Panc1 (cell line): ENCODE measurements at regions not wholly inside any gene's neighbourhood (a gene's known extent, or its start where the extent isn't known, plus 50 kb on each side); places are given as distances from the start of the nearest gene placed in this dataset.

Experiments used
- ATAC-seq: fragments of 200-7000 bp; cut with Tn5 transposase; 2 replicates; pipeline ENCODE4 v1.9.1; 2020; ENCODE audit warnings: mild to moderate bottlenecking, moderate library complexity
- BruUV-seq: library from RNA; stranded (reverse); fragments of 400-500 nt; replicated peaks from 2 replicates; lab custom pipeline; 2021; lab: Mats Ljungman, UMichigan
- CTCF ChIA-PET: fragments of 300-600 bp; sonication (Branson Sonifier 250); formaldehyde crosslinking; loops from one replicate; lab custom pipeline; 2022; ENCODE audit warnings: antibody characterized with exemption; lab: Charles Lee
- POLR2A ChIA-PET: fragments of 300-600 bp; sonication (Branson Sonifier 250); formaldehyde crosslinking; loops from one replicate; lab custom pipeline; 2022; ENCODE audit warnings: antibody characterized with exemption; lab: Charles Lee
- DNase-seq: peaks from one replicate; pipeline ENCODE4 v3.0.0-alpha.2; 2010; ENCODE audit warnings: low read depth, low spot score
- H3K27ac ChIP-seq: 2 replicates; pipeline ENCODE4 v1.5.1; 2011; ENCODE audit warnings: mild to moderate bottlenecking, low read length, inconsistent platforms
- H3K27me3 ChIP-seq: fragments of 200-500 bp; sonication (Bioruptor generic); 2 replicates; pipeline ENCODE4 v1.6.0; 2014; ENCODE audit warnings: low read length, inconsistent platforms; ENCODE audit not compliant: control insufficient read depth, insufficient read depth
- H3K36me3 ChIP-seq: fragments of 200-500 bp; sonication (Bioruptor generic); 2 replicates; pipeline ENCODE4 v1.5.1; 2014; ENCODE audit warnings: inconsistent platforms, mild to moderate bottlenecking, low read length, moderate library complexity; ENCODE audit not compliant: control insufficient read depth, insufficient read depth
- H3K4me1 ChIP-seq: 2 replicates; pipeline ENCODE4 v1.5.1; 2011; ENCODE audit warnings: inconsistent platforms, mild to moderate bottlenecking, low read length, moderate library complexity; ENCODE audit not compliant: control insufficient read depth, insufficient read depth
- H3K4me3 ChIP-seq, 2 experiments: 2 replicates each; pipeline ENCODE4 v1.5.1; 2011 to 2012; ENCODE audit warnings: low read depth in 2 of 2, low read length in 2 of 2, mild to moderate bottlenecking in 2 of 2, inconsistent platforms in 1 of 2, moderate library complexity in 1 of 2
- H3K9me3 ChIP-seq: fragments of 200-500 bp; sonication (Bioruptor generic); 2 replicates; pipeline ENCODE4 v1.5.1; 2014; ENCODE audit warnings: low read depth, mild to moderate bottlenecking, inconsistent platforms, low read length, moderate library complexity; ENCODE audit not compliant: control insufficient read depth, insufficient read depth
- CTCF ChIP-seq: fragments of 450-650 bp; IDR thresholded peaks from 2 replicates; pipeline ENCODE4 v1.5.1; 2017; ENCODE audit warnings: mild to moderate bottlenecking
- POLR2AphosphoS5 ChIP-seq: IDR thresholded peaks from 2 replicates; pipeline ENCODE4 v1.6.1; 2012; ENCODE audit warnings: mild to moderate bottlenecking, low read depth, low read length, moderate library complexity
- REST ChIP-seq, 2 experiments: IDR thresholded peaks; 2 replicates each; pipeline ENCODE4 v1.6.1; 2011 to 2012; ENCODE audit warnings: low read depth in 2 of 2, control low read depth in 1 of 2, low read length in 1 of 2, mild to moderate bottlenecking in 1 of 2, moderate library complexity in 1 of 2; ENCODE audit not compliant: insufficient read depth in 1 of 2
- SIN3A ChIP-seq: IDR thresholded peaks from 2 replicates; pipeline ENCODE4 v1.6.1; 2012; ENCODE audit warnings: low read depth, mild to moderate bottlenecking, low read length, moderate library complexity, borderline replicate concordance; ENCODE audit not compliant: insufficient read depth
- TCF7L2 ChIP-seq: IDR thresholded peaks from 2 replicates; pipeline ENCODE4 v1.6.1; 2011; ENCODE audit warnings: mild to moderate bottlenecking, low read depth, low read length, inconsistent platforms
- in situ Hi-C: cut with HindIII; loops from 2 replicates; pipeline ENCODE4 v1.10.0; 2016; ENCODE audit warnings: low sequenced_read_pairs, low pct_unique_long_range_greater_than_20kb
- intact Hi-C: fragments of 100-400 bp; cut with micrococcal nuclease; formaldehyde crosslinking; loops from one replicate; pipeline ENCODE4 v1.10.0; 2022; ENCODE audit not compliant: unreplicated experiment

- Histone ChIP-seq H3K4me1 (no peaks in the 10 kb centered on the region), H3K27me3 (no peaks in the 10 kb centered on the region), H3K9me3 (no peaks in the 10 kb centered on the region), H3K36me3 (no peaks in the 10 kb centered on the region), H3K4me3 (no peak overlapping the region), H3K27ac (no peak overlapping the region)
- DNase-seq: no peak
- ChIA-PET POLR2A (no interaction called here), CTCF (no interaction called here)
- no TSS peak for BruUV-seq
- intact Hi-C loops (no loop called here), in situ Hi-C loops (no loop called here)
- no peak for TF ChIP-seq REST (IDR thresholded peaks at IDR 0.05; ENCODE audit: insufficient read depth in 1 of 2, low read depth in 2 of 2, low read length in 1 of 2)
- no peak for TF ChIP-seq TCF7L2
- TF ChIP-seq CTCF: no peak
- TF ChIP-seq SIN3A: no peak
- no peak for TF ChIP-seq POLR2AphosphoS5
- no peak for ATAC-seq
Measured at GRCh38 chr4:127560755-127561154, 72.0 kb upstream of the INTU start.

GRCh38 chr4:127574643-127575042, 58.1 kb upstream of the INTU start:
- TF ChIP-seq TCF7L2: no peak
- TF ChIP-seq REST (IDR thresholded peaks at IDR 0.05; ENCODE audit: insufficient read depth in 1 of 2, low read depth in 2 of 2, low read length in 1 of 2): no peak
- no peak for TF ChIP-seq SIN3A
- TF ChIP-seq POLR2AphosphoS5: no peak
- no peak for TF ChIP-seq CTCF
- no peaks in the 10 kb centered on the region for H3K9me3 ChIP-seq
- DNase-seq: no peak
- no peak for ATAC-seq
- no peaks in the 10 kb centered on the region for H3K36me3 ChIP-seq
- H3K27ac ChIP-seq: no peak overlapping the region
- H3K4me1 ChIP-seq: no peaks in the 10 kb centered on the region
- no TSS peak for BruUV-seq
- intact Hi-C loops (no loop called here), in situ Hi-C loops (no loop called here)
- H3K27me3 ChIP-seq: no peaks in the 10 kb centered on the region
- POLR2A ChIA-PET: no interaction called here
- CTCF ChIA-PET: no interaction called here
- H3K4me3 ChIP-seq: no peak overlapping the region
